HAP-1 (cell line): ENCODE measurements at regions not wholly inside any gene's neighbourhood (a gene's known extent, or its start where the extent isn't known, plus 50 kb on each side); places are given as distances from the start of the nearest gene placed in this dataset.

Experiments used
- DNase-seq, 2 experiments: peaks; one replicate each; pipeline ENCODE4 v3.0.0-alpha.2; 2016 to 2020; ENCODE audit warnings: low spot score in 2 of 2
- H3K27me3 ChIP-seq: fragments of 250-450 bp; sonication (Bioruptor Pico); 2 replicates; pipeline ENCODE4 v1.5.1; 2020; ENCODE audit warnings: low read depth, mild to moderate bottlenecking, moderate library complexity
- H3K36me3 ChIP-seq: fragments of 250-450 bp; sonication (Bioruptor Pico); replicated peaks from 2 replicates; pipeline ENCODE4 v1.5.1; 2020; ENCODE audit warnings: mild to moderate bottlenecking
- H3K4me1 ChIP-seq: fragments of 250-450 bp; sonication (Bioruptor Pico); 2 replicates; pipeline ENCODE4 v1.5.1; 2020; ENCODE audit warnings: mild to moderate bottlenecking
- H3K4me3 ChIP-seq: fragments of 250-450 bp; sonication (Bioruptor Pico); 2 replicates; pipeline ENCODE4 v1.5.1; 2020; ENCODE audit warnings: mild to moderate bottlenecking, moderate library complexity
- H3K9me3 ChIP-seq: fragments of 250-450 bp; sonication (Bioruptor Pico); 2 replicates; pipeline ENCODE4 v1.5.1; 2020; ENCODE audit warnings: mild to moderate bottlenecking, moderate library complexity
- in situ Hi-C: fragments of 300-500 bp; cut with MboI; formaldehyde crosslinking; loops from 3 replicates; pipeline ENCODE4 v1.14.3; 2020; ENCODE audit warnings: low sequenced_read_pairs, inconsistent platforms, mixed read lengths

DNA sequence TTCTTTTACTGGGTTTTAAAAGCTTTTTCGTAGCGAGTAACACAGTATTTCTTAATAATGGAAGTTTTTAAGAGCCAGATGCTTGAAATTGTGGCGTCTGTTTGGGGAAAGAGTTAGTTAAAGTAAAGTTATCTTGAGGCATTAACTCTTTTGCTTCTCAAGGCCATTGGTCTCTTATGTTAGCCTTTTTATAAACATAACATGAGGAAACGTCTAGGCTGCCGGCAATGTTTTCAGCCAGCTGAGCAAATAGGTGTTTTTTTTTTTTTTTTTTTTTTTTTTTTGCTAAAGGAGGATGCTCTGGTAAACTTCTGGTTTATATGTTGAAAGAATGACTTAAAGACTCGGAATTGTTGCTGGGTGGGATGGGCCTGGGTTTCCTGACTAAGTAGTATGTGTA is 51.1 kb upstream of the RBMX start:
- Histone ChIP-seq H3K4me3 (no peak overlapping the region), H3K36me3 (peaks cover 4% of the 10 kb centered on the region; the same call in 1 of the 2 replicates), H3K4me1 (peaks cover 22% of the 10 kb centered on the region), H3K9me3 (no peaks in the 10 kb centered on the region), H3K27me3 (no peaks in the 10 kb centered on the region)
- no peak for DNase-seq
- in situ Hi-C loops: no loop called here
